COR-L47 (cell line): ENCODE measurements at regions not wholly inside any gene's neighbourhood (a gene's known extent, or its start where the extent isn't known, plus 50 kb on each side); places are given as distances from the start of the nearest gene placed in this dataset.
"Not testable (repeated sequence)": the region's sequence is repeated elsewhere in the genome, so short reads cannot be mapped to it uniquely, and the experiment has no call there.

ENCODE experiments used
- DNase-seq: peaks from one replicate; lab custom pipeline; 2025; lab: John Stamatoyannopoulos, UW

GRCh38 chr1:146510248-146510983 is 281.6 kb upstream of the NOTCH2NLA start:
- DNase-seq: not testable (repeated sequence)

DNA sequence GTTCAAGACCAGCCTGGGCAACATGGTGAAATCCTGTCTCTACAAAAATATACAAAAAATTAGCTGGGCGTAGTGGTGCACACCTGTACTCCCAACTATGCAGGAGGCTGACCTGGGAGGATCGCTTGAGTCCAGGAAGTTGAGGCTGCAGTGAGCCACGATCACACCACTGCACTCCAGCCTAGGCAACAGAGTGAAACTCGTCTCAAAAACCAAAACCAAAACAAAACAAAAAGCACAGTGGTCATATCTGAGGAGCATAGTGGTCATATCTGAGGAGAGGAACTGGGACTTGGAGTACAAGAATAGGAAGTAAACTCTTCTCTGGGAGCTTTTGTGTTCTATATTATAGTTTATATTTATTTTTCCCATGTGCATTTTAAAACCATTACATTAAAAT is 275.3 kb upstream of the NOTCH2NLA start:
- not testable (repeated sequence) for DNase-seq

DNA sequence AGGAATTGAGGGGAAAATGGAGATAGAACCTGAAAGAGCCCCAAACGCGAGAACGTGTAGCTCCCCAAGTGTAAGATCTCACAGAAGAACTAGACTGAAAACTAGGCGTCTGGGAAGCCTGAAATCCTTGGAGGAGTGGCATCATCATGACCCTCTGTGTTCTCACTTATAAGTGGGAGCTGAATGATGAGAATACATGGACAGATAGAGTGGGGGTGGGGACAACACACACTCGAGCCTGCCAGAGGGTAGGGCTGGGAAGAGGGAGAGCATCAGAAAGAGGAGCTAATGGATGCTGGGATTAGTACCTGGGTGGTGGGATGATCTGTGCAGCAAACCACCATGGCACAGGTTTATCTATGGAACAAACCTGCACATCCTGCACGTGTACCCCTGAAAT is 258.7 kb upstream of the NOTCH2NLA start:
- not testable (repeated sequence) for DNase-seq

- DNase-seq: not testable (repeated sequence)
Measured at GRCh38 chr1:146487155-146487554, 258.3 kb upstream of the NOTCH2NLA start.

DNA sequence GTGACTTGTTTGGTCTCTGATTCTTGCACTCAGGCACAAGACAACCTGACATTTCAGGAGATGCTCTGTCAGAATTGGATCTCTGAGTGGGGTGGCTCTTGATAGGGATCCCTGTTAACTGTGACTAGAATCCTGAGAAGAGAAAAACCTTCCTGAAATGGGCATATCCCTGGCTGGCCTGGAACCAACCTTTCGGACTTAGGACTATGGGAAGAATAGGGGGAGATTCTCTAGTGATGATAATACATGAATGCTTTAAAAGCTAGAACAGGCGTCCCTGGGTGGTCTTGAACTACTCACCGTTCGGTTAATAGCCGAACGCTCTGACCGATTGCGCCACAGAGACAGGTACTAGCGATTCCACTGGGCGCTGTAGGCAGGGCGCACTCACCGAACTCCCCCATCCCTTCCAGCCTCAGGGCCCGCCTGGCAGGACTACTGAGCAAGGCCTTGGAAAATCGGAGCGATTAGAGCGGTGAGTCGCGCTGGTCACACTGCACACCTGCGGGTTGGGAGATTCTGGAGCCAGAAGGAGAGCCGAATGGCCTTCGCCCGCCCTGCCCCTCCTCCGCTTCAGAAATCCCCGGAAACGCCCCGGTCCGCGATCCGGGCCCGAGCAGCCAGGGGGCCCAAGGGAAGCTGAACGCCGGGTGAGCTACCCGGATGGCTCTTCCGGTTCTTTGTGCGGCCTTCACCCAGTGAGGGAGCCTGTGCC is 257.6 kb upstream of the NOTCH2NLA start:
- DNase-seq: not testable (repeated sequence)

DNA sequence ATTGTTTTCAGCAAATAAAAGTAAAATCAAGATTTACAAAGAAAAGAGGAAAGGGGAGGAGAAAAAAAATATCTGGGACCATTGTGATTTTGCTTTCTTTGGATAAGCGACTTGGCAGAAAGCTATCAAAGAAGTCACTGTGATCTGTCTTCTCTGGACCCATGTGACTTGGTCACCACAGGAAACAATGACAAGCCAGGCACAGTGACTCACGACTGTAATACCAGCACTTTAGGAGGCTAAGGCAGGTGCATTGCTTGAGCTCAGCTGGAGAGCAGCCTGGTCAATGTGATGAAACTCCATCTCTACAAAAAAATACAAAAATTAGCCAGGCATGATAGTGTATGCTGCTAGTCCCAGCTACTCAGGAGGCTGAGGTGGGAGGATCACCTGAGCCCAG is 255.4 kb upstream of the NOTCH2NLA start:
- DNase-seq: not testable (repeated sequence)

DNA sequence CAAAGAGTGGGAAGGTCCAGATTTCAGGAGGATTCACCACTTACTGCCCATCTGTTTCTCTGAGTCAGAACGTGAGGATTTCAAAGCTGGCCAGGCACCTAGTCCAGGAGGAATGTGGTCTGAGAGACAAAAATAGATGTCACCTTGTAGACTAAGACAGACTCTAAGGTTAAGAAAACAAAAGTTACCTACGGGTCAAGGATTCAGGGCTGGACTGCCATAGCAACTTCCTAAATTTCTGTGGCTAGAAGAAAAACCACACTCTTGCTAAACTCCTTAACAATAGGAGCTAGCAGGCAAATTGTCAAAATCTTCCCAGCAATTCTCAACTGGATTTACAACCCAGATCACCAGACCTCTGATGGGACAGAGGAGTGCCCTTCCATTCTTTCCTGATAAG is 250.4 kb upstream of the NOTCH2NLA start:
- DNase-seq: not testable (repeated sequence)

DNA sequence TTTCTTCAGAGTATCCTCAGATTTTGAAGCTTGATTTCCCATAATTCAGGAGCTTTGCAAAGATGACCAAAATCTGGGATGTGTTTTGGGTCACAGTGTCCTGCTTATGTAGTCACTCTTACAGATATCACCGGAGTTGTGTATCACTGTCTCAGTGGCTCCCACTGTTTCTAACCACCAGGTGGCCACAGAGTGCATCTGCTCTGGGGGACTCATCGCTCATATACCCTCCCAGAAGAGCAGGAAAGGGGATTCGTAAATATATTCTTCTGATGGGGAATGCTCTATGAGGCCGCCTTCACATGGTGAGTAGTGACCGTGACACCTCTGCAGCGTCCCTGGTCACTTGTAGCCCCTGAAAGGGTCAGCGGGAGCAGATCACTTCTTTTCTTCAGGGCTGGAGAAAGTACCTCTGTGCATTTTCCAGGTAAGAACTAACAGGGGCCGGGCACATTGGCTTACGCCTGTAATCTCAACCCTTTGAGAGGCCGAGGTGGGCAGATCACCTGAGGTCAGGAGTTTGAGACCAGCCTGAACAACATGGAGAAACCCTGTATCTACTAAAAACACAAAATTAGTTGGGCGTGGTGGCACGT is 249.4 kb upstream of the NOTCH2NLA start:
- DNase-seq: not testable (repeated sequence)

DNA sequence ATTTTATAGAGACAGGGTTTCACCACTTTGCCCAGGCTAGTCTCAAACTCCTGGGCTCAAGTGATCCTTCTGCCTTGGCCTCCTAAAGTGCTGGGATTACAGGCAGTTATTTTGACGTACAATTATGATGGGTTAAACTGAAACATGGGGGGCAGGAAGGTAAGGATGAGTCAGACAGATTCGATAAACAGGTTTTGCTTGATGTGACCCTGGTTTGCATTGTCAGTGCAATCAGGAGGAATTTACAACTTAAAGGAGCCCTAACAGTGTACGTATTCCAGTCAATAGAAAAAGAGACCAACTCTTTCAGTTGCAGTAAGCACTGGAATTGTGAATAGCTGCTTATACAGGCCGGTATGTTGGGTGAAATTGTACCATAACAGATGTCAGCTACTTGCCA is 246.3 kb upstream of the NOTCH2NLA start:
- not testable (repeated sequence) for DNase-seq

- DNase-seq: not testable (repeated sequence)
Measured at GRCh38 chr1:146474216-146474615, 245.4 kb upstream of the NOTCH2NLA start.

GRCh38 chr1:146472192-146472861 is 243.5 kb upstream of the NOTCH2NLA start:
- DNase-seq: peak; percentile 57

DNA sequence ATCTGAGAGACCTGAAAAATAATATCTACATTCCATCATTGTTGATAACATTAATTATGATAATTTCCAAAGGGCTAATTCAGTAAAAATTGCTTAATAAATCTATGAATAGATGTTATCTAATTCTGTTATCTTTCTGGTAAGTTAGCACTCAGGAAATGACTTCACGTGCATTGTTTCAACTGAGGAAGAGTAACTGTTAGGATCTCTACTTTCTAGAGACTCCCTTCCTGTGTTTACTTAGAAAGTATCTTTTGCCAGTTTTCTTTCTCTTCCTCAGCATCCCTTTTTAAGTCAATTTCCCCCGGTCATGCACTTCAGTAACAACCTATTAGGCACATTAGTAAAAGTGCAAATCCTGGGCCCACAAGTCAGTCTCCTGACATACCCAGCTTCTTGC is 231.1 kb upstream of the NOTCH2NLA start:
- not testable (repeated sequence) for DNase-seq

- not testable (repeated sequence) for DNase-seq
Measured at GRCh38 chr1:146459308-146459707, 230.5 kb upstream of the NOTCH2NLA start.

- DNase-seq: not testable (repeated sequence)
Measured at GRCh38 chr1:146448877-146449246, 220.0 kb upstream of the NOTCH2NLA start.

- DNase-seq: not testable (repeated sequence)
Measured at GRCh38 chr1:146448212-146448876, 219.5 kb upstream of the NOTCH2NLA start.

DNA sequence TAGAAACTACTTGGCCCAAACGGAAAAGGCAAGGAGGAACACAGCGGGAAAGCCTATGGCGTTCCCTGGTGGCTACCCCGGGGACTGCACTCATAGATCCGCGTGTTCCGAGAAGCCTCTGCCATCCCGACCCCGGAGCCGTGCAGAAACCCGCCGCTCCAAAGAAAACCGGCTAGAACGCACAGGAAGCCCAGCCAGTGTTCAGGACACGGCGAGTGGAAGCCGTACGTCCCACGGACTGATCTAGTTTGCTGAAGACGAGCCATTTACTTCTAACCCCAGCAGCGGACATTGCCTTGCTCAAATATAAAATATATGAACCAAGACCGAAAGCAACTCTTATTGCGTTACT is 215.0 kb upstream of the NOTCH2NLA start:
- not testable (repeated sequence) for DNase-seq

DNA sequence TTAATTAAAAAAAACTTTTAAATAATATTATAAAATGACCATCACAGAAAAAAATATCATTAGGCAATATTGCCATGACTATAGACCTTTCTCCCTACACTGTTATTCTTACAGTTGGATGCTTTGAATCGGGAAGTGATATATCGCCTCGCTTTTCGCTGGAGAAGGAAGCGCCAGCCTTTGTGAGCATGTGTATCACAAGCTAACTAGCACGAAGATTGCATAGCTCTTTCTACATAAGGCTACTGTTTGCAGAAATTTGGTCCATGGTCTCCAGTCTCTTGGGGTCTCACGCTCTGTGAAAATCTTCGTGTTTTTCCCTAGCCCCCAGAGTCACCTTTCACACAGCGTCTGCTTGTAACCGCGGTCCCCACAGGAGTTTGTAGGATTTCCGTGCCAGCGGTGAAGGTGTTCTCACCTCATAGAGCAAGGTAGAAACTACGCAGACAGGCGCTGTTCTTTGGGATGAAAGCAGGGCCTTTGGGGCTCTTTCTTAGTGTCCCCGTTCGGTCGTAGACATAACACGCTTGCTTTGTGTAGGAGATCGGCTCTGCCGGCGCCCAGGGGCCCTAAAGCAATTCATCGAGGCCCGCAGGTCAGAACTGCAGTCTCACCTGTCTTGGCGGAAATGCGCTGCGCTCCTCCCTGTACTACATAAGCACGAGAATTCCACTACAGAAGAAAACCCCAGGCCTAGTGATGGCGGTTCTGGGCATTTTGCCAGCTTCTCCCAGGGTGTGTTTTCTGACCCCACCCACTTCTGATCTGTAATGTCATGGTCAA is 214.5 kb upstream of the NOTCH2NLA start:
- DNase-seq: not testable (repeated sequence)

DNA sequence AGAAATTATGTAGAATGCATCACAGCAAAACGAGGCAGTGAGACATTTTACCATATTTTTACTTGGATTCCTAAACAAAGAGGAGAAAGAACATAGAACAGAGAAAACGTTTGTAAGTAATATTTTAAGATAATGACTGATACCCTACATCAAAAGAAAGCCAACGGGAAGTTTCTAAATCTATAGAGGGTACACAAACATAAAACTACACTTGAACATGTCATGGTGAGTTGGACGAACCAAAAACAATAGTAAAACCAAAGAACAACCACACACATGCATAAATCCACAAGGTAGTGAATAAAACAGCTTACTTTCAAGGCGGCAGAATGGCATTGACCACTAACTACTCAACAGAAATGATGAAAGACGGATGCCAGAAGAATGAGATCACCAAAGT is 209.7 kb upstream of the NOTCH2NLA start:
- DNase-seq: not testable (repeated sequence)

- DNase-seq: not testable (repeated sequence)
Measured at GRCh38 chr1:146416642-146417041, 187.8 kb upstream of the NOTCH2NLA start.

- DNase-seq: not testable (repeated sequence)
Measured at GRCh38 chr1:146415017-146415416, 186.2 kb upstream of the NOTCH2NLA start.

DNA sequence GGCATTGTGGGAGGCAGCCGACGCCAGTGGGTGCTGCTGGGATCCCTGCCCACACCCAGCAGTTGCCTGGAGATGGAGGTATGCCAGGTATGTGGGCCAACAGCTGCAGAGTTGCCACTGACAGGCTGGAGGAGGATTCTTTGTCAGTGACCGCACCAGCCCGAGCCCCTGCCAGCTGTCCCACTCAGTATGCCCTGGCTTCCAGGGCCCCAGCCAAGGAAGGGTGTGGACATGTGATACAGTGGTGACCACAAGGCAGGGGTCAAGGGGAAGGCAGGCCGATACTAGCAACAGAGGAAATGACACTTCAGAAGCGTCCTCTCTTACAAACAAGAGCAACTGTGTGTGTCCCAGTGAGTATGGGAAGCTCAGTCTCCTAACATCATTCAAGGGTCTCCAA is 185.1 kb upstream of the NOTCH2NLA start:
- DNase-seq: not testable (repeated sequence)
